ENCODE measurements at regions not wholly inside any gene's neighbourhood (a gene's known extent, or its start where the extent isn't known, plus 50 kb on each side); places are given as distances from the start of the nearest gene placed in this dataset.

DNA sequence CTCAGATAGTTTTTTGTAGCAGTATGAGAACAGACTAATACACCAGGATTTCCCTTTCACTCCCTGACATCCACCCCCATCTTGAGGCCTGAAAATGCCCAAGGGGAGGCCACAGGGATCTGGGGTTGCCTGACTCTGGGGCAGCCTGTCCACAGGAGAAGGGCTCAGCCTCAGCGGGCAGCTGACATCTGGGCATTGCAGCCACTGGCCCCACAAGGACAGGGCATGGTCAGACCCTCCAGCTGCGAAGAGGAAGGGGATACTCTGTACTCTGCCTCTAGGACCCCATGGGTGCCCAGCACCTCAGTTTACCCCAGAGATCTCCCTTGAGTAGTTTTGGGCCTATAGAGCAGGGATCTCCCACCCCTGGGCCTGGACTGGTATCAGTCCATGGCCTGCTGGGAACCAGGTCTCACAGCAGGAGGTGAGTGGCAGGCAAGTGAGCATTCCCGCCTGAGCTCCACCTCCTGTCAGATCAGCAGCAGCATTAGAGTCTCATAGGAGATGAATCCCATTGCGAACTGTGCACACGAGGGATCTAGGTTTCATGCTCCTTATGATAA is 138.9 kb downstream of the HMX1 start:
- Mint-ChIP-seq H3K4me3 (ENCODE audit: unreplicated experiment) (no peak overlapping the region), H3K27ac (ENCODE audit: low read depth, unreplicated experiment) (no peak overlapping the region), H3K4me1 (ENCODE audit: insufficient read depth, unreplicated experiment) (no peaks in the 10 kb centered on the region), H3K36me3 (ENCODE audit: insufficient read depth, unreplicated experiment) (peaks cover 6% of the 10 kb centered on the region), H3K9me3 (ENCODE audit: unreplicated experiment) (peaks cover 24% of the 10 kb centered on the region), H3K27me3 (ENCODE audit: insufficient read depth, unreplicated experiment) (no peaks in the 10 kb centered on the region)
- intact Hi-C loops (cut with micrococcal nuclease), result no loop called here
- BruUV-seq (replicated peaks), result no TSS peak
- POLR2A ChIA-PET, result no interaction called here
- TF ChIP-seq, protein P1, sequence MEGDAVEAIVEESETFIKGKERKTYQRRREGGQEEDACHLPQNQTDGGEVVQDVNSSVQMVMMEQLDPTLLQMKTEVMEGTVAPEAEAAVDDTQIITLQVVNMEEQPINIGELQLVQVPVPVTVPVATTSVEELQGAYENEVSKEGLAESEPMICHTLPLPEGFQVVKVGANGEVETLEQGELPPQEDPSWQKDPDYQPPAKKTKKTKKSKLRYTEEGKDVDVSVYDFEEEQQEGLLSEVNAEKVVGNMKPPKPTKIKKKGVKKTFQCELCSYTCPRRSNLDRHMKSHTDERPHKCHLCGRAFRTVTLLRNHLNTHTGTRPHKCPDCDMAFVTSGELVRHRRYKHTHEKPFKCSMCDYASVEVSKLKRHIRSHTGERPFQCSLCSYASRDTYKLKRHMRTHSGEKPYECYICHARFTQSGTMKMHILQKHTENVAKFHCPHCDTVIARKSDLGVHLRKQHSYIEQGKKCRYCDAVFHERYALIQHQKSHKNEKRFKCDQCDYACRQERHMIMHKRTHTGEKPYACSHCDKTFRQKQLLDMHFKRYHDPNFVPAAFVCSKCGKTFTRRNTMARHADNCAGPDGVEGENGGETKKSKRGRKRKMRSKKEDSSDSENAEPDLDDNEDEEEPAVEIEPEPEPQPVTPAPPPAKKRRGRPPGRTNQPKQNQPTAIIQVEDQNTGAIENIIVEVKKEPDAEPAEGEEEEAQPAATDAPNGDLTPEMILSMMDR (IDR thresholded peaks at IDR 0.05; ENCODE audit: unreplicated experiment), result no peak
- DNase-seq (ENCODE audit: unreplicated experiment), result no peak
- CTCF ChIA-PET, result no interaction called here

DNA sequence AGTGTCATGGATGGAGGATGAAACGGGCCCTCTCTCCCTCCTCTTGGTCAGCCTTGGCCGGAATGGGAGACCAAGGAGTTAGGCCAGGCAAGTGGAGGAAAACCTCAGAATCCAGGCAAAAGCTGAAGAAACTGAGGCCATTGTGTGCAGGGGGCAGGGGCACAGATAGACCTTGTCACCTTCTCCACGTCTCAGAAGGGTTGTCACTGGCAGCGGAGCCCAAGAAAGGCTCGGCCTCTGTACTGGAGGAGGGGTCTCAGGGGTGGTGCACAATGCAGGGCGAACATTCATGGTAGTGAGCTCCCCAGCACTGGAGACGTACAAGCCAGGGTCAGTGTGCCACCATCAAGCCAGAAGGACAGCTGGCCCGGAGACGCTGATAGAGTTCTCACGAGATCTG is 139.5 kb downstream of the CPZ start:
- no peak overlapping the region for H3K4me3 Mint-ChIP-seq (ENCODE audit: unreplicated experiment)
- CTCF ChIA-PET, result interaction anchor here (0.7 kb wide), 1 partner anchor 68 kb away, joined by 3 read pairs; no protein-coding TSS in a partner anchor
- BruUV-seq (replicated peaks), result no TSS peak
- intact Hi-C loops (cut with micrococcal nuclease), result no loop called here
- POLR2A ChIA-PET, result no interaction called here
- peaks cover 24% of the 10 kb centered on the region for H3K9me3 Mint-ChIP-seq (ENCODE audit: unreplicated experiment)
- no peak overlapping the region for H3K27ac Mint-ChIP-seq (ENCODE audit: low read depth, unreplicated experiment)
- H3K4me1 Mint-ChIP-seq (ENCODE audit: insufficient read depth, unreplicated experiment), result no peaks in the 10 kb centered on the region
- DNase-seq (ENCODE audit: unreplicated experiment), result no peak
- TF ChIP-seq, protein P1 (IDR thresholded peaks at IDR 0.05; ENCODE audit: unreplicated experiment), result no peak
- H3K36me3 Mint-ChIP-seq (ENCODE audit: insufficient read depth, unreplicated experiment), result peaks cover 6% of the 10 kb centered on the region
- H3K27me3 Mint-ChIP-seq (ENCODE audit: insufficient read depth, unreplicated experiment), result no peaks in the 10 kb centered on the region

GRCh38 chr4:8731364-8731763 is 138.8 kb downstream of the CPZ start:
- Mint-ChIP-seq H3K4me1 (ENCODE audit: insufficient read depth, unreplicated experiment) (no peaks in the 10 kb centered on the region), H3K4me3 (ENCODE audit: unreplicated experiment) (no peak overlapping the region), H3K27ac (ENCODE audit: low read depth, unreplicated experiment) (no peak overlapping the region), H3K27me3 (ENCODE audit: insufficient read depth, unreplicated experiment) (no peaks in the 10 kb centered on the region), H3K9me3 (ENCODE audit: unreplicated experiment) (peaks cover 24% of the 10 kb centered on the region), H3K36me3 (ENCODE audit: insufficient read depth, unreplicated experiment) (peaks cover 6% of the 10 kb centered on the region)
- TF ChIP-seq, protein P1 (IDR thresholded peaks at IDR 0.05; ENCODE audit: unreplicated experiment), result no peak
- DNase-seq (ENCODE audit: unreplicated experiment), result no peak
- no TSS peak for BruUV-seq (replicated peaks)
- POLR2A ChIA-PET, result no interaction called here
- CTCF ChIA-PET, result interaction anchor here (0.7 kb wide), 1 partner anchor 67 kb away, joined by 3 read pairs; no protein-coding TSS in a partner anchor
- intact Hi-C loops (cut with micrococcal nuclease), result no loop called here

- H3K4me1 Mint-ChIP-seq (ENCODE audit: insufficient read depth, unreplicated experiment), result no peaks in the 10 kb centered on the region
- TF ChIP-seq, protein P1 (IDR thresholded peaks at IDR 0.05; ENCODE audit: unreplicated experiment), result no peak
- H3K9me3 Mint-ChIP-seq (ENCODE audit: unreplicated experiment), result peaks cover 24% of the 10 kb centered on the region
- no peaks in the 10 kb centered on the region for H3K27me3 Mint-ChIP-seq (ENCODE audit: insufficient read depth, unreplicated experiment)
- H3K36me3 Mint-ChIP-seq (ENCODE audit: insufficient read depth, unreplicated experiment), result peaks cover 6% of the 10 kb centered on the region
- no peak overlapping the region for H3K4me3 Mint-ChIP-seq (ENCODE audit: unreplicated experiment)
- BruUV-seq (replicated peaks), result no TSS peak
- DNase-seq (ENCODE audit: unreplicated experiment), result no peak
- no peak overlapping the region for H3K27ac Mint-ChIP-seq (ENCODE audit: low read depth, unreplicated experiment)
- ChIA-PET CTCF (no interaction called here), POLR2A (no interaction called here)
- intact Hi-C loops (cut with micrococcal nuclease), result no loop called here
Observed at GRCh38 chr4:8730681-8731080, 138.1 kb downstream of the CPZ start.

Data from MCF 10A (cell line).